GM18508 (cell line): ENCODE measurements at regions not wholly inside any gene's neighbourhood (a gene's known extent, or its start where the extent isn't known, plus 50 kb on each side); places are given as distances from the start of the nearest gene placed in this dataset.

Source experiments
- ATAC-seq: cut with Tn5 transposase; IDR thresholded peaks from one replicate; pipeline ENCODE4 v1.9.1; 2021; ENCODE audit warnings: moderate number of reproducible peaks; ENCODE audit not compliant: insufficient read depth, unreplicated experiment

DNA sequence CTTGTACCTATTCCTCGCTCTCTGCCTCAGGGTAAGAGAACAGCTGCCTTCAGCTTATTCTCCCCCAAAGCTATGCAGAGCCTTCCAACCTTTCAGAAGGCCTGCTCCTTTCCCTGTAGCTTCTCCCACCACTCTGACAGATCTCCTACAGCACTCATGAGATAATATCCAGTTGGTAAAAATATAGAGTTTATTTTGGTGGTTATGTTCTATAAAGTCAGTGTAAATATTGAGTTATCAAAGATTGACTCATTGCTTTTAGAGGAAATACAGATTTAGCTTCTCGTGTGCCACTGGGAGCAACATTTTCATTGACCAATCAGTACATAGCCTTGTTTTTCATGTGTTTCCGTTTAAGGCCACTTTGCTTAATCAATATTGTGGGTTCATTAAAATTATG lies 216.2 kb upstream of the TECRL start:
- no peak for ATAC-seq

- no peak for ATAC-seq
Observed at GRCh38 chr4:64617800-64618199, 208.6 kb upstream of the TECRL start.

- no peak for ATAC-seq
Observed at GRCh38 chr4:64614276-64614675, 205.0 kb upstream of the TECRL start.

- ATAC-seq = no peak
Observed at GRCh38 chr4:64613046-64613445, 203.8 kb upstream of the TECRL start.

GRCh38 chr4:64598066-64598465 lies 188.8 kb upstream of the TECRL start:
- ATAC-seq = no peak

DNA sequence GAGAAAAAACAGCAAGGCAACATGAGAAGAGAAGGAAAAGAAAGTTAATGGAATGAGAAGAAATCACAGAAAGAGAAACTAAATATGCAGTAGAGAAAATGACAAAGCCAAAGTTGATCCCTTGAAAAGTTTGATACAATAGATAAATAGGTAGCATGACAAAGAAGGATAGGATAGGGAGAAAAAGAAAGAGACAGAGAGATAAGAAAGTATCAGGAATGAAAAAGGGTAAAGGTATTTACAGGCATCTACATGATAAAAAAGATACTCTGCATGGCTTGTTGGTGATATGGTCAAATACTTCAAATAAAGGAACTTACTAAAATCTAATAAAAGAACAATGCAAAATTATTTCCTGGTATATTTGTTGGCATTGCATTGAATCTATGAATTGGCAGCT lies 185.5 kb upstream of the TECRL start:
- ATAC-seq = no peak

GRCh38 chr4:64588507-64588906 lies 179.3 kb upstream of the TECRL start:
- ATAC-seq = no peak

GRCh38 chr4:64584981-64585557 lies 175.8 kb upstream of the TECRL start:
- no peak for ATAC-seq

GRCh38 chr4:64584125-64584524 lies 174.9 kb upstream of the TECRL start:
- ATAC-seq = no peak

GRCh38 chr4:64582492-64582891 lies 173.2 kb upstream of the TECRL start:
- ATAC-seq = no peak

DNA sequence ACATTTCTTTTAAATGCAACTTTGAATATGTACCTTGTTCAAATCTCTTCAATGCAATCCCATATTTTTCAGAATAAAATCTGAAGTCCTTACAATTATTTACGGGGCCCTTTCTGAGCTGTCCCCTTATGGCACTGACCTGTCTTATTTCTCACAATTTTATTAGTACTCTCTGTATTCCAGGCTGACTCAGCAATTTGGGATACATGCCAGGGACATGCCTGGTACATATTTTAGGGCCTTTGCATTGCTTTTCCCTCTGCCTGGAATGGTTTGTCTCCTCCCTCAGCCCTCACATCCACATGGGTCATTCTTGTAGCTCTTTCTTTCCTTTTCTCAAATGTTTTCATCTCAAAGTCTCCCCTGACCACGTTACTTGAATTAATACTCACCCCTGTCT lies 172.2 kb upstream of the TECRL start:
- ATAC-seq = no peak

DNA sequence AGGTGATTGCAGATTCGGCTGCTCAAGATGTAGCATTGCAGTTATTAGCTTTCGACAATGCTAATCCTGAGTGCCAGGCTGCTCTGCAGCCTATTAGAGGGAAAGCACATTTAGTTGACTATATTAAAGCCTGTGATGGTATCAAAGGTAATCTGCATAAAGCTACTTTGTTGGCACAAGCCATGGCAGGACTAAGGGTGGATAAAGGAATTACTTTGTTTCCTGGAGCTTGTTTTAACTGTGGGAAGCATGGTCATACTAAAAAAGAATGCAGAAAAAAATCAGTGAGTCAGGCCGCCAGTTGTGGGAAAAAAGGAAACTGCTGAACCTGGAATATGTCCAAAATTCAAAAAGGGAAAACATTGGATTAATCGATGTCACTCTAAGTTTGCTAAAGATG lies 154.9 kb upstream of the TECRL start:
- ATAC-seq = no peak

GRCh38 chr4:64559571-64559970 lies 150.3 kb upstream of the TECRL start:
- ATAC-seq = no peak

- ATAC-seq = no peak
Observed at GRCh38 chr4:64551125-64551524, 141.9 kb upstream of the TECRL start.

DNA sequence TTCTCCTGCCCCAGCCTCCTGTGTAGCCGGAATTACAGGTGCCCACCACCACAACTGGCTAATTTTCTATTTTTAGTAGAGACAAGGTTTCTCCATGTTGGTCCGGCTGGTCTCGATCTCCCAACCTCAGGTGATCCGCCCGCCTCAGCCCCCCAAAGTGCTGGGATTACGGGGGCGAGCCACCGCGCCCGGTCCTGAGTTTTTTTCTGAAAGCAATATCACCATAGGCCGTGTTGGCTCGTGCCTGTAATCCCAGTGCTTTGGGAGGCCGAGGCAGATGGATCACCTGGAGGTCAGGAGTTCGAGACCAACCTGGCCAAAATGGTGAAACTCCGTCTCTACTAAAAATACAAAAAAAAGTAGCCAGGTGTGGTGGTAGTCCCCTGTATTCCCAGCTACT lies 136.3 kb upstream of the TECRL start:
- no peak for ATAC-seq

DNA sequence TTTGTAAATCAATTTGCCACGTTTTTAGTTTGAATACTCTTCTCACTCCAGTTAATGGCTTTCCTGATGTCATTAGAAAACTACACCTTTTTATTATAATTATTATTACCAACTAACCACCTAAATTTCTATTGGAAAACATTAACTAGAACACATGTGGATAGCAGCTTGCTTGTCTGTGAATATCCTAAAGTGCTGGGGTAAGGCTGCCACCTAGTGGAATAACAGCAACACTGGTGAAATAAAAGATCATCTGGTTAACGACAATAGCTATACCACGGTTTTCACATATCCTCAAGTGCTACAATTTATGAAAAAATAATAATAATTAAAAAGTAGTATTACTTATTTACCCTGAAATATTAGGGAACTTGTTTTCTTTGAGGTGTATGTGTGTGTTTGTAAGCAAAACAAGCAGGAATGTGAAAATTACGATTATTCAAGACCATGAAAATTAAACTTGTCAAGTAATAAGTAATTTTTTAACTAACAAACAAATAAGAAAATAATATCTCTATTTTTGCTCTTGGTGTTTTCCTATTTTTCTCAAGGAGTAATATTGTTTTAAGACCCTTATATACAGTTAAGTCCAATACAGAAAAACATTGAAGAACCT lies 130.1 kb upstream of the TECRL start:
- peak; percentile 95 for ATAC-seq

DNA sequence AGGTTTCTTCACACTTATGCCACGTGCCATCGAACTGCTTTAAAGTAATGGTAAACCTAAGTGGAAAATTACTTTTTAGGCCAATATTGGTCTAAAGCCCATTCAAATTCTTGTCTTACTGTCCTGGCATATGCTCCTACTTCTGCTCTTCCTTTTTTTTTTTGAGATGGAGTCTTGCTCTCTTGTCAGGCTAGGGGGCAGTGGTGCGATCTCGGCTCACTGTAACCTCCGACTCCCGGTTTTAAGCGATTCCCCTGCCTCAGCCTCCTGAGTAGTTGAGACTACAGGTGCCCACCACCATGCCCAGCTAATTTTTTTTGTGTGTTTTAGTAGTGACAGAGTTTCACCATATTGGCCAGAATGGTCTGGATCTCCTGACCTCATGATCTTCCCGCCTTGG lies 129.0 kb upstream of the TECRL start:
- ATAC-seq = no peak

- no peak for ATAC-seq
Observed at GRCh38 chr4:64533637-64534036, 124.4 kb upstream of the TECRL start.

- ATAC-seq = no peak
Observed at GRCh38 chr4:64533159-64533558, 123.9 kb upstream of the TECRL start.

GRCh38 chr4:64520421-64520820 lies 111.2 kb upstream of the TECRL start:
- no peak for ATAC-seq

DNA sequence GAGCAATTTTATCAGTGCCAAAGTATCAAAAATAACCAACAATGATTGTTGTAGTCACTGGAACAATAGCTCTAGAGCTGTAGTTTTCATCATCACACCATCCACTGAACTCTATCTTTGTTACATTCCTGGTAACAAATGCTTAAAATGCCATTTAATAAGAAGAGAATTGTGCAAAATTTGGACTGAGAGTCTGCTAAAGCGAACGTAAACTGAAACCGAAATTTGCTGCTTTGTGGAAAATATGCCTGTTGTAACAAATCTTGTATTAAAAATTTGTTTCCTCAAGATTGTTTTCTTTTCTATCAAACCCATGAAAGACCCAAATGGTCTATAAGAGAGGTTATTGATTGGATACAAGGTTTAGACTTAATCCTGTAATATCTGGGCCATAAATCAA lies 109.3 kb upstream of the TECRL start:
- no peak for ATAC-seq

- ATAC-seq = no peak
Observed at GRCh38 chr4:64516176-64516575, 106.9 kb upstream of the TECRL start.

DNA sequence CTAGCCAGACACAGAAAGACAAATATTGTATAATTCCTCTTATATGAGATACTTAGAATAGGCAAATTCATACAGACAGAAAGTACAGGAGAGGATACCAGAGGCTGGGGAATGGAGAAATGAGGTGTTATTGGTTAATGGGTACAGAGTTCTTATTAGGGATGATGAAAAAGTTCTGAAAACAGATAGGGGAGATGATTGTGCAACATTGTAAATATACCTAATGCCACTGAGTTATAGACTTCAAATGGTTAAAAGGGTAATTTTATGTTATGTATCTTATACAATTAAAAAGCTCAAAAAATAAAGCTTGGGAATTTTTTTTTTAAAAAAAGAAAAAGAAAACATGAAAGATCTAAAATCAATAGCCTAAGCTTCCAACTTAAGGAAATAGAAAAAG lies 98.8 kb upstream of the TECRL start:
- no peak for ATAC-seq
